Hindlimb muscle (tissue), 1 donor: ENCODE measurements at regions not wholly inside any gene's neighbourhood (a gene's known extent, or its start where the extent isn't known, plus 50 kb on each side); places are given as distances from the start of the nearest gene placed in this dataset.
"Not testable (repeated sequence)": the region's sequence is repeated elsewhere in the genome, so short reads cannot be mapped to it uniquely, and the experiment has no call there.

ENCODE experiments used
- DNase-seq: peaks from one replicate; pipeline ENCODE4 v3.0.0-alpha.2; 2013

GRCh38 chr5:130555429-130555828 is 609.6 kb downstream of the HINT1 start:
- no peak for DNase-seq

GRCh38 chr5:130550562-130550928 is 614.5 kb downstream of the HINT1 start:
- DNase-seq = no peak

- DNase-seq = no peak
Measured at GRCh38 chr5:130549884-130550561, 615.0 kb downstream of the HINT1 start.

- DNase-seq = no peak
Measured at GRCh38 chr5:130546211-130546610, 618.8 kb downstream of the HINT1 start.

GRCh38 chr5:130545291-130545690 is 619.8 kb downstream of the HINT1 start:
- no peak for DNase-seq

- DNase-seq = no peak
Measured at GRCh38 chr5:130541617-130542221, 623.3 kb downstream of the HINT1 start.

GRCh38 chr5:130536691-130537090 is 628.4 kb downstream of the HINT1 start:
- no peak for DNase-seq

GRCh38 chr5:130532786-130533185 is 628.5 kb downstream of the CHSY3 start:
- DNase-seq = no peak

GRCh38 chr5:130529511-130530485 is 625.5 kb downstream of the CHSY3 start:
- no peak for DNase-seq

GRCh38 chr5:130529111-130529510 is 624.8 kb downstream of the CHSY3 start:
- no peak for DNase-seq

GRCh38 chr5:130528474-130528873 is 624.2 kb downstream of the CHSY3 start:
- no peak for DNase-seq

GRCh38 chr5:130526708-130527107 is 622.4 kb downstream of the CHSY3 start:
- DNase-seq = no peak

GRCh38 chr5:130520211-130520610 is 615.9 kb downstream of the CHSY3 start:
- DNase-seq = no peak

- DNase-seq = no peak
Measured at GRCh38 chr5:130514984-130515690, 610.9 kb downstream of the CHSY3 start.

- DNase-seq = no peak
Measured at GRCh38 chr5:130502702-130503101, 598.4 kb downstream of the CHSY3 start.

GRCh38 chr5:130501151-130501865 is 597.0 kb downstream of the CHSY3 start:
- no peak for DNase-seq

GRCh38 chr5:130500495-130500894 is 596.2 kb downstream of the CHSY3 start:
- DNase-seq = not testable (repeated sequence)

- no peak for DNase-seq
Measured at GRCh38 chr5:130496215-130496614, 592.0 kb downstream of the CHSY3 start.

- DNase-seq = no peak
Measured at GRCh38 chr5:130488252-130488651, 584.0 kb downstream of the CHSY3 start.

- no peak for DNase-seq
Measured at GRCh38 chr5:130479045-130479804, 575.0 kb downstream of the CHSY3 start.

- DNase-seq = no peak
Measured at GRCh38 chr5:130476325-130476724, 572.1 kb downstream of the CHSY3 start.
